PC-3 (cell line): ENCODE measurements at regions not wholly inside any gene's neighbourhood (a gene's known extent, or its start where the extent isn't known, plus 50 kb on each side); places are given as distances from the start of the nearest gene placed in this dataset.

ENCODE experiments used
- ATAC-seq: fragments of 200-7000 bp; cut with Tn5 transposase; 2 replicates; pipeline ENCODE4 v1.9.1; 2020; ENCODE audit warnings: mild to moderate bottlenecking, moderate library complexity
- BruUV-seq: library from RNA; stranded (reverse); fragments of 400-500 nt; replicated peaks from 2 replicates; lab custom pipeline; 2021; lab: Mats Ljungman, UMichigan
- CTCF ChIA-PET: fragments of 300-600 bp; sonication (Branson Sonifier 250); formaldehyde crosslinking; loops from one replicate; lab custom pipeline; 2022; ENCODE audit warnings: antibody characterized with exemption; lab: Charles Lee
- POLR2A ChIA-PET: fragments of 300-600 bp; sonication (Branson Sonifier 250); formaldehyde crosslinking; loops from one replicate; lab custom pipeline; 2022; ENCODE audit warnings: antibody characterized with exemption; ENCODE audit not compliant: unreplicated experiment; lab: Charles Lee
- DNase-seq: peaks from one replicate; pipeline ENCODE4 v3.0.0-alpha.2; 2015
- H2AFZ ChIP-seq: fragments of 300-600 bp; sonication (generic); 2 replicates; pipeline ENCODE4 v1.6.0; 2016; ENCODE audit warnings: antibody characterized with exemption, low read length
- H3F3A ChIP-seq: fragments of 300-600 bp; sonication (generic); one replicate; pipeline ENCODE4 v1.6.0; 2017; ENCODE audit warnings: antibody characterized with exemption, low read length, control low read depth, mild to moderate bottlenecking; ENCODE audit not compliant: unreplicated experiment
- H3K27ac ChIP-seq: fragments of 300-600 bp; sonication (generic); 2 replicates; pipeline ENCODE4 v1.5.1; 2016; ENCODE audit warnings: mild to moderate bottlenecking, low read length
- H3K27me3 ChIP-seq: fragments of 300-600 bp; sonication (generic); 2 replicates; pipeline ENCODE4 v1.6.1; 2016; ENCODE audit warnings: low read length, mixed read lengths
- H3K36me3 ChIP-seq: fragments of 300-600 bp; sonication (generic); 2 replicates; pipeline ENCODE4 v1.6.1; 2016; ENCODE audit warnings: low read depth, mixed run types, low read length, mixed read lengths
- H3K4me1 ChIP-seq: fragments of 300-600 bp; sonication (generic); 2 replicates; pipeline ENCODE4 v1.5.1; 2016; ENCODE audit warnings: low read length; ENCODE audit not compliant: insufficient read depth
- H3K4me2 ChIP-seq: fragments of 300-600 bp; sonication (generic); 2 replicates; pipeline ENCODE4 v1.6.0; 2016; ENCODE audit warnings: low read length
- H3K4me3 ChIP-seq: fragments of 300-600 bp; sonication (generic); 2 replicates; pipeline ENCODE4 v1.5.1; 2016; ENCODE audit warnings: mild to moderate bottlenecking, low read length, mixed read lengths
- H3K79me2 ChIP-seq: fragments of 300-600 bp; sonication (generic); 2 replicates; pipeline ENCODE4 v1.6.1; 2017; ENCODE audit warnings: low read length, mixed read lengths
- H3K9ac ChIP-seq: fragments of 300-600 bp; sonication (generic); 2 replicates; pipeline ENCODE4 v1.6.0; 2016; ENCODE audit warnings: mild to moderate bottlenecking, low read length
- H3K9me2 ChIP-seq: fragments of 300-600 bp; sonication (generic); replicated peaks from 2 replicates; pipeline ENCODE4 v1.6.1; 2016; ENCODE audit warnings: mixed run types, low read length, mixed read lengths
- H3K9me3 ChIP-seq: fragments of 300-600 bp; sonication (generic); 2 replicates; pipeline ENCODE4 v1.6.1; 2016; ENCODE audit warnings: low read length, mixed read lengths
- H4K20me1 ChIP-seq: fragments of 300-600 bp; sonication (generic); 2 replicates; pipeline ENCODE4 v1.6.1; 2016; ENCODE audit warnings: low read length, mixed read lengths
- CTCF ChIP-seq: fragments of 300-600 bp; sonication (generic); conservative IDR thresholded peaks from 2 replicates; pipeline ENCODE4 v1.5.1; 2017; ENCODE audit warnings: antibody characterized with exemption, low read depth, mild to moderate bottlenecking, low read length
- EZH2 ChIP-seq: fragments of 300-600 bp; sonication (generic); IDR thresholded peaks from one replicate; pipeline ENCODE4 v1.6.1; 2017; ENCODE audit warnings: antibody characterized with exemption, mild to moderate bottlenecking, low read length; ENCODE audit not compliant: unreplicated experiment
- EZH2phosphoT487 ChIP-seq: fragments of 300-600 bp; sonication (generic); IDR thresholded peaks from 2 replicates; pipeline ENCODE4 v1.6.1; 2018; ENCODE audit warnings: mild to moderate bottlenecking, antibody characterized with exemption, low read length, borderline replicate concordance
- intact Hi-C: fragments of 100-400 bp; cut with micrococcal nuclease; formaldehyde crosslinking; loops from 2 replicates; pipeline ENCODE4 v1.9.0; 2023

DNA sequence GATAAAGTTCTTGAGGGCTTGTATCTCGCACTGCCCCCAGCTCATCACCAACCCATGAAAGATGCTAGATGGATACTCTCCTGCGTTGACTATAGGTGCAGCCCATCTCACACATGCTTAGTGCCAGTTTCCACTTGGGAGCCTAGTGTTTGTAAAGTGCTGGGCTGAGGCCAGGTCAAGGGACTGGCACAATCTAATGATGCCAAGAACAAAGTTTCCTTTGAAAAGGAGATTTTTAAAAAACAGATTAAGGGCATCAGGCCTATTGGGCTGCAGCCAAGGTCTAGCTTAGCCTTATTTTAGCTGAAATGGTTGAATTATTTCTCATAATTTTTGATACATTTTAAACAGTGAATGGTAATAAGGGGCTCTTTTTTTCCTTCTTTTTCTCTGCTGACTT lies 259.0 kb downstream of the ADRA2A start:
- H3K27ac ChIP-seq = no peak overlapping the region
- H3K36me3 ChIP-seq = no peaks in the 10 kb centered on the region
- no peaks in the 10 kb centered on the region for H3F3A ChIP-seq
- no peaks in the 10 kb centered on the region for H3K9me2 ChIP-seq
- no peak for TF ChIP-seq EZH2
- TF ChIP-seq CTCF = no peak
- TF ChIP-seq EZH2phosphoT487 = no peak
- no peaks in the 10 kb centered on the region for H3K79me2 ChIP-seq
- H3K9me3 ChIP-seq = no peaks in the 10 kb centered on the region
- H2AFZ ChIP-seq = no peak overlapping the region
- H3K4me1 ChIP-seq = no peaks in the 10 kb centered on the region
- BruUV-seq = no TSS peak
- DNase-seq = no peak
- H3K9ac ChIP-seq = no peak overlapping the region
- intact Hi-C loops = no loop called here
- H3K27me3 ChIP-seq = no peaks in the 10 kb centered on the region
- H4K20me1 ChIP-seq = no peaks in the 10 kb centered on the region
- ChIA-PET CTCF (no interaction called here), POLR2A (no interaction called here)
- no peak overlapping the region for H3K4me2 ChIP-seq
- H3K4me3 ChIP-seq = no peak overlapping the region
- ATAC-seq = no peak

- no TSS peak for BruUV-seq
- H3K4me2 ChIP-seq = no peak overlapping the region
- DNase-seq (no peak), ATAC-seq (no peak)
- H3F3A ChIP-seq = no peaks in the 10 kb centered on the region
- H3K4me3 ChIP-seq = no peak overlapping the region
- TF ChIP-seq EZH2phosphoT487 (no peak), CTCF (no peak), EZH2 (no peak)
- H3K9me2 ChIP-seq = no peaks in the 10 kb centered on the region
- ChIA-PET POLR2A (no interaction called here), CTCF (no interaction called here)
- no peaks in the 10 kb centered on the region for H3K9me3 ChIP-seq
- H3K9ac ChIP-seq = no peak overlapping the region
- intact Hi-C loops = no loop called here
- H2AFZ ChIP-seq = no peak overlapping the region
- no peaks in the 10 kb centered on the region for H3K79me2 ChIP-seq
- H3K4me1 ChIP-seq = no peaks in the 10 kb centered on the region
- H3K27me3 ChIP-seq = no peaks in the 10 kb centered on the region
- no peaks in the 10 kb centered on the region for H3K36me3 ChIP-seq
- H3K27ac ChIP-seq = no peak overlapping the region
- no peaks in the 10 kb centered on the region for H4K20me1 ChIP-seq
Observed at GRCh38 chr10:111338035-111338434, 261.2 kb downstream of the ADRA2A start.

- BruUV-seq = no TSS peak
- ChIA-PET CTCF (no interaction called here), POLR2A (no interaction called here)
- Histone ChIP-seq H3K27me3 (no peaks in the 10 kb centered on the region), H3K79me2 (no peaks in the 10 kb centered on the region), H3F3A (no peaks in the 10 kb centered on the region), H3K27ac (no peak overlapping the region), H3K4me3 (no peak overlapping the region), H3K9ac (no peak overlapping the region), H3K4me2 (no peak overlapping the region), H2AFZ (no peak overlapping the region), H3K9me2 (no peaks in the 10 kb centered on the region), H3K9me3 (no peaks in the 10 kb centered on the region), H4K20me1 (no peaks in the 10 kb centered on the region), H3K36me3 (no peaks in the 10 kb centered on the region), H3K4me1 (no peaks in the 10 kb centered on the region)
- TF ChIP-seq EZH2phosphoT487 (no peak), EZH2 (no peak), CTCF (no peak)
- no peak for ATAC-seq
- intact Hi-C loops = no loop called here
- no peak for DNase-seq
Observed at GRCh38 chr10:111338805-111339204, 262.0 kb downstream of the ADRA2A start.
